ENCODE measurements at regions not wholly inside any gene's neighbourhood (a gene's known extent, or its start where the extent isn't known, plus 50 kb on each side); places are given as distances from the start of the nearest gene placed in this dataset.

GRCh38 chr1:101567582-101568189 lies 330.9 kb downstream of the S1PR1 start:
- TF ChIP-seq, protein P1, sequence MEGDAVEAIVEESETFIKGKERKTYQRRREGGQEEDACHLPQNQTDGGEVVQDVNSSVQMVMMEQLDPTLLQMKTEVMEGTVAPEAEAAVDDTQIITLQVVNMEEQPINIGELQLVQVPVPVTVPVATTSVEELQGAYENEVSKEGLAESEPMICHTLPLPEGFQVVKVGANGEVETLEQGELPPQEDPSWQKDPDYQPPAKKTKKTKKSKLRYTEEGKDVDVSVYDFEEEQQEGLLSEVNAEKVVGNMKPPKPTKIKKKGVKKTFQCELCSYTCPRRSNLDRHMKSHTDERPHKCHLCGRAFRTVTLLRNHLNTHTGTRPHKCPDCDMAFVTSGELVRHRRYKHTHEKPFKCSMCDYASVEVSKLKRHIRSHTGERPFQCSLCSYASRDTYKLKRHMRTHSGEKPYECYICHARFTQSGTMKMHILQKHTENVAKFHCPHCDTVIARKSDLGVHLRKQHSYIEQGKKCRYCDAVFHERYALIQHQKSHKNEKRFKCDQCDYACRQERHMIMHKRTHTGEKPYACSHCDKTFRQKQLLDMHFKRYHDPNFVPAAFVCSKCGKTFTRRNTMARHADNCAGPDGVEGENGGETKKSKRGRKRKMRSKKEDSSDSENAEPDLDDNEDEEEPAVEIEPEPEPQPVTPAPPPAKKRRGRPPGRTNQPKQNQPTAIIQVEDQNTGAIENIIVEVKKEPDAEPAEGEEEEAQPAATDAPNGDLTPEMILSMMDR (IDR thresholded peaks at IDR 0.05; ENCODE audit: low read length), result peak; percentile 98
- TF ChIP-seq EZH2 (IDR thresholded peaks at IDR 0.05; ENCODE audit: borderline replicate concordance, low read length), result no peak
